ENCODE measurements at regions not wholly inside any gene's neighbourhood (a gene's known extent, or its start where the extent isn't known, plus 50 kb on each side); places are given as distances from the start of the nearest gene placed in this dataset.

GRCh38 chr6:34630040-34630439 lies 66.5 kb downstream of the ILRUN start:
- Histone ChIP-seq H4K20me1 (ENCODE audit: insufficient read depth, low read depth, low read length) (no peaks in the 10 kb centered on the region), H3K9ac (ENCODE audit: low read length) (no peak overlapping the region)

GRCh38 chr6:34627296-34627695 lies 69.3 kb downstream of the ILRUN start:
- Histone ChIP-seq H3K36me3 (ENCODE audit: insufficient read depth, low read length) (no peaks in the 10 kb centered on the region), H3K79me2 (ENCODE audit: low read length) (peaks cover 62% of the 10 kb centered on the region), H3K9me3 (ENCODE audit: low read length) (no peaks in the 10 kb centered on the region)

More at GRCh38 chr6:34630040-34630439, 66.5 kb downstream of the ILRUN start:
- no peak for DNase-seq
- H3K4me3 ChIP-seq (ENCODE audit: low read length) = no peak overlapping the region
- H3K27ac ChIP-seq (ENCODE audit: low read length) = no peak overlapping the region
- H3K36me3 ChIP-seq (ENCODE audit: insufficient read depth, low read length) = no peaks in the 10 kb centered on the region
- H3K4me1 ChIP-seq (ENCODE audit: low read length) = no peaks in the 10 kb centered on the region
- no peak overlapping the region for H2AFZ ChIP-seq (ENCODE audit: low read length)
- H3K4me2 ChIP-seq (ENCODE audit: low read depth, low read length, poor library complexity, severe bottlenecking) = no peak overlapping the region
- peaks cover 63% of the 10 kb centered on the region for H3K79me2 ChIP-seq (ENCODE audit: low read length)
- H3K9me2 ChIP-seq (replicated peaks; ENCODE audit: insufficient read depth, low read length) = no peaks in the 10 kb centered on the region
- H3K9me3 ChIP-seq (ENCODE audit: low read length) = no peaks in the 10 kb centered on the region
- H3K27me3 ChIP-seq (ENCODE audit: low read length) = no peaks in the 10 kb centered on the region

GRCh38 chr6:34618430-34619182 lies 62.5 kb upstream of the SPDEF start:
- Histone ChIP-seq H3K79me2 (ENCODE audit: low read length) (peaks cover 68% of the 10 kb centered on the region), H3K36me3 (ENCODE audit: insufficient read depth, low read length) (no peaks in the 10 kb centered on the region), H3K4me2 (ENCODE audit: low read depth, low read length, poor library complexity, severe bottlenecking) (no peak overlapping the region), H2AFZ (ENCODE audit: low read length) (no peak overlapping the region), H3K9me2 (replicated peaks; ENCODE audit: insufficient read depth, low read length) (no peaks in the 10 kb centered on the region), H3K4me3 (ENCODE audit: low read length) (no peak overlapping the region), H4K20me1 (ENCODE audit: insufficient read depth, low read depth, low read length) (peaks cover 22% of the 10 kb centered on the region), H3K27me3 (ENCODE audit: low read length) (no peaks in the 10 kb centered on the region), H3K4me1 (ENCODE audit: low read length) (peaks cover 41% of the 10 kb centered on the region), H3K27ac (ENCODE audit: low read length) (no peak overlapping the region), H3K9me3 (ENCODE audit: low read length) (no peaks in the 10 kb centered on the region), H3K9ac (ENCODE audit: low read length) (no peak overlapping the region)
- DNase-seq = no peak

More at GRCh38 chr6:34627296-34627695, 69.3 kb downstream of the ILRUN start:
- H2AFZ ChIP-seq (ENCODE audit: low read length) = no peak overlapping the region
- H3K27me3 ChIP-seq (ENCODE audit: low read length) = no peaks in the 10 kb centered on the region
- H3K4me1 ChIP-seq (ENCODE audit: low read length) = peaks cover 17% of the 10 kb centered on the region
- H3K9ac ChIP-seq (ENCODE audit: low read length) = no peak overlapping the region
- no peak overlapping the region for H3K4me3 ChIP-seq (ENCODE audit: low read length)
- DNase-seq = no peak
- no peak overlapping the region for H3K27ac ChIP-seq (ENCODE audit: low read length)
- H3K4me2 ChIP-seq (ENCODE audit: low read depth, low read length, poor library complexity, severe bottlenecking) = no peak overlapping the region
- H3K9me2 ChIP-seq (replicated peaks; ENCODE audit: insufficient read depth, low read length) = no peaks in the 10 kb centered on the region
- H4K20me1 ChIP-seq (ENCODE audit: insufficient read depth, low read depth, low read length) = no peaks in the 10 kb centered on the region

- H3K9ac ChIP-seq (ENCODE audit: low read length) = no peak overlapping the region
- no peak for DNase-seq
- H4K20me1 ChIP-seq (ENCODE audit: insufficient read depth, low read depth, low read length) = peaks cover 22% of the 10 kb centered on the region
- H3K4me3 ChIP-seq (ENCODE audit: low read length) = no peak overlapping the region
- no peaks in the 10 kb centered on the region for H3K9me3 ChIP-seq (ENCODE audit: low read length)
- H3K4me2 ChIP-seq (ENCODE audit: low read depth, low read length, poor library complexity, severe bottlenecking) = no peak overlapping the region
- no peaks in the 10 kb centered on the region for H3K9me2 ChIP-seq (replicated peaks; ENCODE audit: insufficient read depth, low read length)
- H2AFZ ChIP-seq (ENCODE audit: low read length) = no peak overlapping the region
- H3K79me2 ChIP-seq (ENCODE audit: low read length) = peaks cover 59% of the 10 kb centered on the region
- H3K27me3 ChIP-seq (ENCODE audit: low read length) = no peaks in the 10 kb centered on the region
- no peaks in the 10 kb centered on the region for H3K36me3 ChIP-seq (ENCODE audit: insufficient read depth, low read length)
- peaks cover 27% of the 10 kb centered on the region for H3K4me1 ChIP-seq (ENCODE audit: low read length)
- H3K27ac ChIP-seq (ENCODE audit: low read length) = no peak overlapping the region
Measured at GRCh38 chr6:34617231-34617630, 61.1 kb upstream of the SPDEF start.

DNA sequence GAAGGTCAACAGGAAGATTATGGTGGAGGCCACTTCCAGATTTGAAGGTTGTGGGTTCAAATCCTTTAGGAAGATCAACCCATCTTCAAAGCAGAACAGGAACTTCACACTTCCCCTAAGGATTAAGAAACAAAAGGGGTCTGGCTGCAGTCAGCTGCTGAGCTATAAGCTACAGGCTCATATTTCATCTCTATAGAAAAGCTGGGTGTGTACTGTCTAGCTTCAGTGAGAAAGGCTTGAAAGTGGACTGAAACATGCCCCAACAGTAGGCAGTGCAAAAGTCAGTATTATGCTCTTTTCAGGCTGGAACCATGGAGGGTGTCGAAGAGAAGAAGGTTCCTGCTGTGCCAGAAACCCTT lies 60.1 kb upstream of the SPDEF start:
- peaks cover 50% of the 10 kb centered on the region for H3K79me2 ChIP-seq (ENCODE audit: low read length)
- no peaks in the 10 kb centered on the region for H3K36me3 ChIP-seq (ENCODE audit: insufficient read depth, low read length)
- peaks cover 23% of the 10 kb centered on the region for H3K4me1 ChIP-seq (ENCODE audit: low read length)
- no peaks in the 10 kb centered on the region for H3K27me3 ChIP-seq (ENCODE audit: low read length)
- no peak overlapping the region for H3K27ac ChIP-seq (ENCODE audit: low read length)
- no peak overlapping the region for H3K4me2 ChIP-seq (ENCODE audit: low read depth, low read length, poor library complexity, severe bottlenecking)
- no peaks in the 10 kb centered on the region for H3K9me2 ChIP-seq (replicated peaks; ENCODE audit: insufficient read depth, low read length)
- peak; percentile 51 for DNase-seq
- H3K9me3 ChIP-seq (ENCODE audit: low read length) = no peaks in the 10 kb centered on the region
- H3K9ac ChIP-seq (ENCODE audit: low read length) = no peak overlapping the region
- H4K20me1 ChIP-seq (ENCODE audit: insufficient read depth, low read depth, low read length) = peaks cover 18% of the 10 kb centered on the region
- no peak overlapping the region for H3K4me3 ChIP-seq (ENCODE audit: low read length)
- H2AFZ ChIP-seq (ENCODE audit: low read length) = no peak overlapping the region

DNA sequence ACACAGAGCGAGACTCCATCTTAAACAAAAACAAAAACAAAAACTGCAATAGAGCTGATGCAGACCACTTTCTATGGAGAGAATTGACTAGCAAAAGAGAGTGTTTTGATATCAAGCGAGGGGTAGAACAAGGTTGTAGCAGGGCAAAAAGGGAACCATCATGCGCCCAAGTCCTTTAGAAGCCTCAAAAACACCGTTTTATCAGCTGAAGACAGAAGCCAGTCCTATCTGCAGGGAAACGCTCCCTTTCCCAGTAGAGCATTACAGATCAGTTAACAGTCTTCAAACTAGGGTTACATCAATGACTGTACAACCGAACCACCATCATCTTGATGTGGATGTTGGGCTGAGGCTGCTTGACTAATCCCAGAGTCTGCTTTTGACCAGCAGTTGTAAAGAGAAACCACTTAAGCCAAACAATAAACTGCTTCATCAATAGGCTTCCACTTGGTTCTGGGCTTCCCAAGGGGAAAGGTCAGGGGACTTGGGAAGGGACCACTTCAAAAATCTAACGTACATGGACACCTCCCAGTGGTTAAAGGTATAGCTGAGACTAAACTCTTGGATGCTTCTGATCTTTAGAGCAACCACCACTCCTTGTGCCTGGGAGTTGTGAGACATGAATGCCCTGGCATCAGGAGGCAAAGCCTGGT lies 59.6 kb upstream of the SPDEF start:
- H3K4me1 ChIP-seq (ENCODE audit: low read length) = peaks cover 23% of the 10 kb centered on the region
- peaks cover 46% of the 10 kb centered on the region for H3K79me2 ChIP-seq (ENCODE audit: low read length)
- H3K9me3 ChIP-seq (ENCODE audit: low read length) = no peaks in the 10 kb centered on the region
- DNase-seq = no peak
- no peak overlapping the region for H3K4me3 ChIP-seq (ENCODE audit: low read length)
- no peak overlapping the region for H2AFZ ChIP-seq (ENCODE audit: low read length)
- H3K27me3 ChIP-seq (ENCODE audit: low read length) = no peaks in the 10 kb centered on the region
- no peak overlapping the region for H3K27ac ChIP-seq (ENCODE audit: low read length)
- H3K4me2 ChIP-seq (ENCODE audit: low read depth, low read length, poor library complexity, severe bottlenecking) = no peak overlapping the region
- H4K20me1 ChIP-seq (ENCODE audit: insufficient read depth, low read depth, low read length) = peaks cover 17% of the 10 kb centered on the region
- H3K36me3 ChIP-seq (ENCODE audit: insufficient read depth, low read length) = no peaks in the 10 kb centered on the region
- no peak overlapping the region for H3K9ac ChIP-seq (ENCODE audit: low read length)
- no peaks in the 10 kb centered on the region for H3K9me2 ChIP-seq (replicated peaks; ENCODE audit: insufficient read depth, low read length)

GRCh38 chr6:34610819-34611477 lies 54.8 kb upstream of the SPDEF start:
- Histone ChIP-seq H3K4me1 (ENCODE audit: low read length) (peaks cover 34% of the 10 kb centered on the region), H4K20me1 (ENCODE audit: insufficient read depth, low read depth, low read length) (peaks cover 12% of the 10 kb centered on the region; the same call in 1 of the 2 replicates), H3K9me3 (ENCODE audit: low read length) (no peaks in the 10 kb centered on the region), H3K36me3 (ENCODE audit: insufficient read depth, low read length) (peaks cover 6% of the 10 kb centered on the region; the same call in 1 of the 2 replicates), H3K27me3 (ENCODE audit: low read length) (no peaks in the 10 kb centered on the region), H3K79me2 (ENCODE audit: low read length) (peaks cover 50% of the 10 kb centered on the region), H3K27ac (ENCODE audit: low read length) (no peak overlapping the region), H3K4me2 (ENCODE audit: low read depth, low read length, poor library complexity, severe bottlenecking) (no peak overlapping the region), H2AFZ (ENCODE audit: low read length) (no peak overlapping the region), H3K9ac (ENCODE audit: low read length) (no peak overlapping the region), H3K4me3 (ENCODE audit: low read length) (no peak overlapping the region), H3K9me2 (replicated peaks; ENCODE audit: insufficient read depth, low read length) (no peaks in the 10 kb centered on the region)
- DNase-seq = no peak
